Breast epithelium (tissue), 3 donors: ENCODE measurements at regions not wholly inside any gene's neighbourhood (a gene's known extent, or its start where the extent isn't known, plus 50 kb on each side); places are given as distances from the start of the nearest gene placed in this dataset.

Experiments
- CTCF ChIP-seq, 3 donors: fragments of 450-650 bp; IDR thresholded peaks; one replicate each; pipeline ENCODE4 v1.5.1; 2016 to 2017; ENCODE audit warnings: antibody characterized with exemption in 3 of 3, mild to moderate bottlenecking in 3 of 3, moderate library complexity in 3 of 3
- POLR2A ChIP-seq: fragments of 450-650 bp; IDR thresholded peaks from one replicate; pipeline ENCODE4 v1.6.1; 2016; ENCODE audit warnings: antibody characterized with exemption, mild to moderate bottlenecking, moderate library complexity
- POLR2AphosphoS5 ChIP-seq, 3 donors: sonication (generic); formaldehyde crosslinking; IDR thresholded peaks; one replicate each; pipeline ENCODE4 v1.6.1; 2017; ENCODE audit warnings: antibody characterized with exemption in 3 of 3

- no peak for TF ChIP-seq CTCF (IDR thresholded peaks at IDR 0.05)
- TF ChIP-seq POLR2A = no peak
- TF ChIP-seq POLR2AphosphoS5 (IDR thresholded peaks at IDR 0.05) = no peak
Observed at GRCh38 chr22:48256041-48256739, 1493.7 kb downstream of the TBC1D22A start.
